ENCODE measurements at regions not wholly inside any gene's neighbourhood (a gene's known extent, or its start where the extent isn't known, plus 50 kb on each side); places are given as distances from the start of the nearest gene placed in this dataset.
"Not testable (repeated sequence)": the region's sequence is repeated elsewhere in the genome, so short reads cannot be mapped to it uniquely, and the experiment has no call there.

DNA sequence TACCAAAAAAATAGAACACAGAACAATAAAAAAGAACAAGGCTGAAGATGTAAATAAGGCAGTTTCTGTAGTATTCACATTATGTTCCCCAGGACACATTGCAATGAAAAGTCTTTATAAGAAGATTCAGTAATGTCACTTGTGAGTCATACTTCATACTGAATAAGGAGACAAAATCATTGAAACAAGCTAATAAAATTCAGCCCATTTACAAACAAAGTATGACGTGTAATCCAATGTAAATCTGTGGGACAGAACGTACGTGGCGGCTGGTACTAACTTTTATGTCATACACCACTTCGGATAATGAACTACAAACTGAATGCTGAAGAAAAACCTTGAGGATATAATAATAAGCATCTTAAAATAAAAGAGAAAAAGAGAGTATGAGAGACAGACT, 512.8 kb upstream of the MIR17HG start:
- no peak for DNase-seq

DNA sequence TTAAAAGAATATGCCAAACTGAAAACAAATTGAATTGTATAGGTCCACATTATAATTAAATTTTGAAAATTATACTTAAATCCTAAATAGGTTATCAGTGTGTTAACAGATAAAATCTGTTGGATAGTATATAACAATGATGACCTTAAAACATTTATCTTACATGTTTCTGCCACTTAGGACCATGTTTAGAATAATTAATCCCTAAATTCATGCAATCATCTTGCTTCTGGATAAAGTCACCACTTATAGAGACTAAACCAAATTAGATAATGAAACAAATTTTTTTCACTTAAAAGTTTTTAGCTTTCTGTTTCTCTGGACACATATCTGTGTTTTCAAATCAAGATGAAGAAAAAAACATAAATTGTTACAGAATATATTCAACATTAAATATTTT, 511.7 kb upstream of the MIR17HG start:
- no peak for DNase-seq

DNA sequence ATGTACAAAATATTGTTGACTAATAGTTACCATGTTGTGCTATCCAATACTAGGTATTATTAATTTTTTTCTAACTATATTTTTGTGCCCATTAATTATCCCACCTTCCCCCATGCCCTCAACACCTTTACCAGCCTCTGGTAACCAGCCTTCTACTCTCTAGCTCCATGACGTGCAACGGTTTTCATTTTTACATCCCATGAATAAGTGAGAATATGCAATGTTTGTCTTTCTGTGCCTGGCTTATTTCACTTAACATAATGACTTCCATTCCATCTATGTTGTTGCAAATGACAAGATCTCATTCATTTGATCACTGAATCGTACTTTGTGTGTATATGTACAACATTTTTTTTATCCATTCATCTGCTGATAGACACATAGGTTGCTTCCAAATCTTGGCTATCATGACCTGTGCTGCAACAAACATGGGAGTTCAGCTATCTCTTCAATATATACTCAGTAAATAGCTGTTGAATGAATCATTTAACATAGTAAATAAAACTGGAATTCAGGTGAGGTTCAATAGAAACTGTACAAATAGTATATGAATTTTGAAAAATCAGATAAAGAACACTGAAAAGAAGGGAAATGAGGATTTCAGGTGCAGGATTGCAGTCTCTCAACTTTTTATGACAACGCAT, 509.0 kb upstream of the MIR17HG start:
- DNase-seq = no peak

DNA sequence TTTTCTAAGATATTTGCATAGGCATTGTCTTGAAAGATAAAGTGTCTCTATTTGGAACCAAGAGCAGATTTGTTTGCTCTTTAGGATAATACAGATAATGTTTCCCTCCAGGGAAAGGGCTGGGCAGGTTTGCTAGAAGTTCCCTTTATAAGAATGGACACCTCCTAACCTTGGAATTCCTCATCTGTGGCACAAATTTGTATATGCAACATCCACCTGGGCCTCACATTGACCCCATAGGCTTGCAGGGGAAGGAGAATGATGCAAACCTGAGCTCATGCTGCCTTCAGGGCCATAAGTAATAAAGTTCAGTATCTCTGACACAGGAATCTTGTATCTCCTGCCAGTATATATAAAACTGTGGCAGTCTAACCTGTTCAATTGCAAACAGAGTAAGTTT, 508.4 kb upstream of the MIR17HG start:
- DNase-seq = no peak

DNA sequence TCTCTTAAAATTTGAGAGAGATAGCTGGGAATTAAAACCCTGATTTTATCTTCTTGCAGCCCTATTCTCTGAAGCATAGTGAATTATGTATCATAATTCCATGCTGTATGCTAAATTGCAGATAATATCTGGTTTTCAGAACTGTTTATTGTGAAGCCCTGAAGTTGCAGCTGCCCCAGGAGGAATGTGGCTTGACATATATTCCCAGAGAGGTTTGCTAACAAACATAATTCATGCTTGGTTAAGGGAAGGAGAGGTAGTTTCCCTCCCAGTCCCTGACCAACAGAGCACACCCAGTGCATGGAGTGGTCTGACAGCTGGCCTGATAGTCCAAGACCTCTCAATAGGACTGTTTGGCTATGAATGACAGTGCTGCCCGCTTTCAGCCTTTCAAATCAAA, 500.6 kb upstream of the MIR17HG start:
- DNase-seq = no peak

DNA sequence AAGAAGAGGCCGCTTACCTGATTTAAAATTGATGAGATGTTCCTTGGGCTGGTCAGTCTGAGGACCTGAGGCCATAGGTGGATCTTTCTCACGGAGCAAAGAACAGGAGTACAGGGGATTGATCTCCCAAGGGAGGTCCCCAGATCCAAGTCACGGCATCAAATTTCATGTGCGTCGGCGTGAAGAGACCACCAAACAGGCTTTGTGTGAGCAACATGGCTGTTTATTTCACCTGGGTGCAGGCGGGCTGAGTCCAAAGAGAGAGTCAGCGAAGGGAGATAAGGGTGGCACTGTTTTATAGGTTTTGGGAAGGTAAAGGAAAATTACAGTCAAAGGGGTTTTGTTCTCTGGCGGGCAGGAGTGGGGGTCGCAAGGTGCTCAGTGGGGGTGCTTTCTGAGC, 493.8 kb upstream of the MIR17HG start:
- not testable (repeated sequence) for DNase-seq

DNA sequence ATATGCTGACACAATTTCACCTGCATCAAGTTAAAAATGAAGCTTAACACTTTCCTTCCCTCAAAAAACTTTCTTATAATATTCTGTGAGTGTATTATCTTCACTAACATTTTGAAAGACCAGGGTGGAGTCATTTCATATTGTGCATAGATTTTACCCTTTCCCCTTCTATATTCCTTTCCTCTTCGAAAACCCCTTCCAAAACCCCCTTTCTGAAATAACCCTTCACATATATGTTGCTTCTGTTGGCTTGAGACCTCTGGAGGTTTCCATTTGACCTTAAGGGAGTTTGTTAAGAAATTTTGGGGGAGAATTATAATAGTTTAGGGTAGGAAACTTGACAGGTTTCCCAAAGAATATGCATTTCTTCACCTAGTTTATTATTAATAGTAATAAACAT, 489.6 kb upstream of the MIR17HG start:
- DNase-seq = no peak

DNA sequence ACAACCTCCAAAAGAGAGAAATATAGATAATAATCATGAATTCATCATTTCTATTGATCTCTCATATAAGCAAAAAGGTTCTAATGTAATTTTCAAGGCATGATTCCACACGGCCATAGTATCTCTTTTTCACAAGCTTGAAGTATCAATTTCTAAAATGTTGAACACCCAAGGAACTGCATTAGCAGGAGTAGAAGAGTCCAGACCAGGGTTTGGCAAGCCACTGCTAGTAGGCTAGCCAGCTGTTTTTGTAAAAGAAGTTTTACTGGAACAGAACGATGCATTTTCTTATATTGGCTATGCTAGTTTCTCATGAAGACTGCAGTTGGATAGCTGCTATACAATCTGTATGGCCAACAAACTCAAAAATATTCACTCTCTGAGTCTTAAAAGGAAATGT, 481.5 kb upstream of the MIR17HG start:
- DNase-seq = no peak

DNA sequence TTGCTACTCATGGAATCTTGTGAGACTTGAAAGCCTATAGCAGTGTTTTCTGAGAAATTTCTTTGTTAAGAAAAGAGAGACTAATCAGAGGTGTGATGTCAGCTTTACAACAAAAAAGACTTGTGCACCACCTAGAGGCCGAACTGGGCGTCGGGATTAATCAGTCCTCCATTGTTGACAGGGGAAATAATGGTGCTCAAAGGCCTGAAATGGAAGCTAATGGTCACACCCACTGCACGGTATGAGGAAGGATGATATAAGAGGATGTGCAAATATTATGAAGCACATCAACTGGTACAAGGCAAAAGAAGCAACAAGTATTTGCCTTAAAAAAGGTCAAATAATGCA, 480.2 kb upstream of the MIR17HG start:
- DNase-seq = peak in 34 of 51 donors; percentile 0 to 69 (median 13)

DNA sequence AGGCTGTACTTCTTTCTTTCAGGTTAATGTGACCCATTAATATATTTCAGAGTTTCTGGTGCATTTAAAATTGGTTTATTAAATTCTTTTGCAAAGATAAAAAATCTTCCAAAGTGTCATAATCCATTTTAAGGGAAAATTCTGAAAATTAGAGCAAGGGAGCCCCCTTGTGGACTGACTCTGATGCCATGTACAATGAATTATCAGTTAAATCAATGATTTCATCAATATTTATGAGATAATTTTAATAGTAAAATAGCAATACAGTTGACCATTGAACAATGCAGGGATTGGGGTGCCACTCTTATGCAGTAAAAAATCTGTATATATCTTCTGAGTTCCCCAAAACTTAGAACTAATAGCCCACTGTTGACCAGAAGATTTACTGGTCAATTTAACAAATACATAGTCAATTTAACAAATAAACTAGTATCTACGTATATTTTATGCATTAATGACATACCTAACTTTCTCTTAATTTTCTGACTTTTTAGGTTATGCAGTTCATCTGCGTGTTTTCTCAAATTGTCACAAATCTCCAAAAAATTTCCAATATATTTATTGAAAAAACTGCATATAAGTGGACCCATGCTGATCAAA, 479.1 kb upstream of the MIR17HG start:
- peak in 7 of 51 donors; percentile 1 to 22 (median 6) for DNase-seq

DNA sequence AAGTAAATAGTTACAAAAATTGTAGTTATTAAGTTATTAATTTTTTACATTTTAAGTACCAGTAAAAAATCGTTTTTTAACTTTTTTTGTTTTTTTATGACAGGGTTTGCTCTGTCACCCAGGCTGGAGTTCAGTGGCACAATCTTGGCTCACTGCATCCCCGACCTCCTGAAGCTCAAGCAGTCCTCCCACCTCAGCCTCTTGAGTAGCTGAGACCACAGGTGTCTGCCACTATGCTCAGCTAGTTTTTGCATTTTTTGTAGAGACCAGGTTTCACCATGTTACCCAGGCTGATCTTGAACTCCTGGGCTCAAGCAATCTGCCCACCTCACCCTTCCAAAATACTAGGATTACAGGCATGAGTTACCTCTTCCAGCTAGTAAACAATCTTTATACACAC, 477.9 kb upstream of the MIR17HG start:
- DNase-seq = no peak

DNA sequence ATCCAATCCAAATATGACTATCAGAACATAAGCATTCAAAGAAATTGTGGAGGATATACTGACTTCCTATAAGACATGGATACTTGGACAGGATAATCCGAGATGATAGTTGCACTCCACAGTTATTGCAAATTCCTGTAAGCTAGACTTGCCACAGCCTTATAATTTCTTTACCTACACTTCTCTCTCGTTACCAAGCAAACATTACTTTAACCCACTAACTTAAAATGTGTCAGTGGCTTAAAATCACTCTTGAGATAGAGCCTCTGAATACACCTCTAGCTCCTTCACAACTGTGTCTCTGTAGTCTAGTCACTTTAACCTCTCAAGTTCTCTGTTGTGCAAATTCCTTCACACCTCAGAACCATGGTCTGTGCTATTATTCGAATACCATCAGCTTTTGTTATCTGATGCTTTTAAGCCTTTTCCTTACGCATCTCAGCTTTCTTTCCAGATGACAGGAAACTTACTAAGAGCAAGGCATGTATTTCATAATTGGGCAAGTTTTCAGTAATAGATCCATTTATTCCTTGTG, 474.9 kb upstream of the MIR17HG start:
- no peak for DNase-seq

DNA sequence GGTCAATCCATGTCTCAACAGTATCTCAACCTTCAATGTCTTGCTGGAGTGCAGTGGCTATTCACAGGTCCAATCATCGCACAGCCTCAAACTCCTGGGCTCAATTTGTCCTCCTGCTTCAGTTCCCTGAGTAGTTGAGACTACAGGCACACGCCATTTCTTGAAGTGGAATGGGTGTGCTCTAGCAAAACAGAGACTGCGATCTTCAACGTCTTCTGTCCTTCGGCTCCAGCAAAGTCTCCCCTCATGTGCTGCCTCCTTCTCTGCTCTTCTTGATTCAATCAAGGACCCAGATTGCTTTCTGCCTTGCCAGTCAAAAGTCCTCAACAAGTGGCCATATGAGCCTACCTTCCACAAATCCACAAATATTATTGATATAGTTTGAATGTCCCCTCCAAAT, 466.7 kb upstream of the MIR17HG start:
- no peak for DNase-seq

DNA sequence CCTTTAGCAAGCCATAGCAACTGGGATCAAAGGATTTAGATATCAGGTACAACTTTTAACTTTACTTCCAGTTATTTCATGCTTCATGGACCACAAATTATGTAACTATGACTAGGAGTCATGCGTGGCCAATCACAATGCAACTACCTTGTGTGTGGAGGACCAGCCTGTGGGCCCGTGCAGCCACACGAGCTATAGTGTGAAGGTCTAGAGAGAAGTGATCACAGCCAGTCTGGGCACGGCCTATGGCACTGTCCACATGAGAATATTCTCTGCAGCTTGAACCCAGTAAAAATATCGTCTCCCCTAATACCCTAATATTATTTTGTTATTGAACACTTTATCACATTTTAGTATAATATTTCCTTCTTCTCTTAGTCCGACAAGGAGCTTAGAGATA, 464.9 kb upstream of the MIR17HG start:
- no peak for DNase-seq

DNA sequence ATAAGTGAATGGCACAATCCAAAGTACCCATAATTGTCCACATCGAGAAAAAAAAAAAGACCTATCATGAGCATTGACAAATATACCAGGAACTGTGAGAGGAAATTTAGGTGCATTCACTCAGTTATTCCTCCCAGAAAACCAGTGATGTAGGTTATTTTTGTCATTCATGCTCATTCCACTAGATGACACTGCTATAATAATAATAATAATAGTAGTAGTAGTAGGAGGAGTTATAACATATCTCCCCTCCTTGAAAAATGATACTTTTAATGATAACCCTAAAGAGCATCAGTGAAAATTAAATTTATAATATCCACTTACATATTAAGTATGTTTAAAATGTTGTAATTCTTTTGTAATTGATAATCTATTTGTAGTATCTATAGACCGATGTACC, 463.9 kb upstream of the MIR17HG start:
- DNase-seq = no peak

DNA sequence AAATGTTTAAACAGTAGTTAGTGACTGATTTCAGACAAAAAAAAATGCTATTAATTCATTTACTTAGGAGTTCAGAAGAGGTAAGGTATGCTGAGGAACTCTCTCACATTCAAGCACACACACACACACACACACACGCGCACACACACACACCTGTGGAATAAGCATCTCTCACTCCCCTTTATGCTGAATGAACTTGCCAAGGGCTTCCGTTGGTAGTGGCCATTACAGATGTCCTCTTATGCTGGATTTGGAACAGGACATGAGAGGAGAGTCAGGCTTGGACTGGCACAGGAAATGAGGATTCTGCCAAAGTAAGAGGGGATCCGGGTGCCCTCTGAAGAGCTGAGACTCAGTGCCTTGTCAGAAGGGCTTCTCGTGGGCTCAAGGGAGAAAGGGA, 463.4 kb upstream of the MIR17HG start:
- DNase-seq = no peak

DNA sequence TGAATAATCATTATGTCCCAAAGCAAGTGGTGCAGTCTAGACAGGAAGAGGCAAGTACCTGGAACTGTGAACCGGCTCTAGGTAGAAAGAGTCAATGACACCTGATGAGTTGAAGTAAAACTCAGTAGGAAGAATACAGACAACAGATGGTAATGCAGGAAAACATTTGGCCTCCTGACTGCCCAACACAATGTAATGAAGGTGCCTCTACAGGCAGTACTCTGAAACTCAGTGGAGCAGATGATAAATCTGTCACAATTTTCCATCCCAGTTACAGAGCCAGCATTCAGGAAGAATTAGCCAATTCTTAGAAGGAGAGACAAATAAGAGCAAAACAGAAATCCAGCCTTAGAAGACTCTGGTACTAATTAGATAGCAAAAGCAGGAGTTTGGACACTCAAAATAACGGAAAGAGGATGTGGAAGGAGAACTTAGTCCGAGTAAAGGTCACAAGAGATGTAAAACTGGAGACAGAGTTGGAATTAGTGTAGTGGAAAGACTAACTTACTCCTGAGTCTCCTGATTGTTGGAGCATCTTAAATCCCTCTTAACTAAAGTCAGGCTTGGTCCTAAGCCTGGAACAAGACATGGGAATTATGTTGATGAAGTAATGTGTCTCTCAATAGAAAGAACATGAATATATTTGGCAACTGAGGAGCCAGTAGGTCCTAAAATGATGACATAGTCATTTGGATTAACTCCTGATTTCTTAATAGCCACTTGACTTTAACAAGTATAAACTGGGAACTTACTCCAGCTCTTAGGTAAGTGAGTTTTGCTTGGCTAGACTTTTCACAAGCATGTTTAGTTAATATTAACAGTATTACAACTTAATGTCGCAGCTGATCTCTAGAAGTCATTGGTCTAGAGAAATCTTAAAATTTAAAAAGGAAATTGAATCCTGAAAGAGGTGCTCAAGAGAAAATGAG, 457.3 kb upstream of the MIR17HG start:
- DNase-seq = no peak

DNA sequence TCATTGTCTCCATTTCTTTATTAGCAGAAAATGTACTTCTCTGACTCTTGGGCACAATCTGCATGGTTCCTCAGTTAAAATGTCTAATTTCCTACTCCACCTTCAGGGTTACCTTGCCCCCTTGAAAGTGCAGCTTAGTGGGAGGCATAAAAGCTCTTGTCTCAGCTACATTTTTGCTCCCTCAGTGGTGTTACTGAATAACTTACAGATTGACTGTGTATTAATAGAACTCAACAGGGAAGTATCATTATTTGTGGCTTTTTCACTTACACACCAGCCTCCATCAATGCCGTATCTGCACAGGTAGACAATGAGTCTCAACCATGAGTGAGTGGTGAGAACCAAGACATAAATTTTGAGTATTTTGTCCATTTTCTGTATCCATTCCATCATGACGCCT, 456.2 kb upstream of the MIR17HG start:
- no peak for DNase-seq

DNA sequence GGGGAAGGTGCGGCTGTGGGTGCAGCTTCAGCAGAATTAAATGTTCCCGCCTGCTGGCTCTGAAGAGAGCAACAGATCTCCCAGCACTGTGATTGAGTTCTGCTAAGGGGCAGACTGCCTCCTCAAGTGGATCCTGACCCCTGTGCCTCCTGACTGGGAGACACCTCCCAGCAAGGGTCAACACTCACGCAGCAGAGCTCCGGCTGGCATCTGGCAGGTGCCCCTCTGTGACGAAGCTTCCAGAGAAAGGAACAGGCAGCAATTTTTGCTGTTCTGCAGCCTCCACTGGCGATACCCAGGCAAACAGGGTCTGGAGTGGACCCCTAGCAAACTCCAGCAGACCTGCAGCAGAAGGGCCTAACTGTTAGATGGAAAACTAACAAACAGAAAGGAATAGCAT, 454.3 kb upstream of the MIR17HG start:
- DNase-seq = not testable (repeated sequence)

DNA sequence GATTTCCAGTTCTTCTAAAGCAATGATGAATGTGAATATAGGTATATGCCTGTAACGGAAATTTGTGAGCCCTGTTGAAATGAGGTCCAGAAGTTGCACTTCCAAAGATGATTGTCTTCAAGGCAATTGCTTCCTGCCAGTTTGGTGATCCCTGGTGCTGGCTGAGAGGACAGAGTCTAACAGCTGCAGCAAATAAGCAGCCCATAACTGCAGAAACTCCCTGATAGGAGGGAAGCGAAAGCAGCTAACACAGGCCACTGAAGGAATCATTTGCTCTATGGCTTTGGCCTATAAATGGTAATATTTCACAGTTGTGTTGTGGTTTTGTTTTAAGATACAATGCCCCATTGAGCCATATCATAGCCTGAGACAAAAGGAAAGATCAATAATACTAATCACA, 451.5 kb upstream of the MIR17HG start:
- no peak for DNase-seq

DNA sequence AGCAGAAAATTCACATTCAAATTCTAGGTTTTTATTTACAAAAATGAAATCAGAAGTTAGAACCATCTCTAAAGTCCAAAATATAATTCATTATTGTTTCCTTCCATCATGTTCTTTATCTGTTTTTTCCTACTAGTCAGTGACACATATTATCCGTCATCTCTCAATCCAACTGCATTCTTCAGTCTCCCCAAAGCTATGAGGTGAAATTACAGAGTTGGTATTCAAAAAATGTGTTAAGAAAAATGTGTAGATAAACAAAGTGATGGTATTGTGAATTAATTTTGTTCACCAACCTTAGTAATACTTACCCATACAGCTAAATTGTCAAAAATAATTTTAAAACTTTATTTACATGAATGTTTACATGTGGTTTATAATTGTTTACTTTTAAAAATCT, 448.7 kb upstream of the MIR17HG start:
- DNase-seq = no peak

DNA sequence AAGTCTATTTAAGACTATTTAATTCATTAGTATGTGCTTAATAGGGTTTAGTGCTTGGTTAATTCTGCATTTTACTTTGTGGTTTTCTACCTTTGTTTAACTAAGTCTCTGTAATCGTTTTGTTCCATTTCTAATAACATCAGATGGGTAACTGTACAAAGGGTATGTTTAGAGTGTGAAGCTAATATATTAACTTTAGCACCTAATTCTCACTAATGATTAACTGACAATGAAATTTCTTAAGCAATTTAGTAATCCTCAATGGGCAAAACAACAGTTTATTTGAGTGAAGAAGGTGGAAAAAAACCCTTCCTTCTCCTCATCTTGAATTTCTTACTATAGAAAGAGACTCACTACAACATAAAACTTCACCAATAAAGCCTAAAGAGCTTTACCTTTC, 448.1 kb upstream of the MIR17HG start:
- no peak for DNase-seq

DNA sequence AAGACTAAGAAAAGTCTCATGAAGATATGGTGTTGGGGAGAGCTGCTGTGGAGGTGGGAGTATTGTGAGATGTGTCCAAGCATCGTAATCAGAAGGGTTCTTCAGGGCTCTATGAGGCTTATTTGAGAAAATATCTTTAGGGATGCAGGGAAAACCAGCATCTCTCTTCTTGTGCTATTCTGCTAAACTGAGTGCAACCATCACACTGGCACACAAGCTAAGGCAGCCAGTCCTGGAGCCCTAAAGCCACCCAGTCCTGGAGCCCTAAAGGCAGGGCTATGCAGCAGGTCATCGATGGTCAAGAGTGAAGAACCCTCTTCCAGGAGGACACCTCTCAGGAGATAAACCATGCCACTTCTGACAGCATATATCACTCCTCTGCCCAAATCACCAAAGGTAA, 445.2 kb upstream of the MIR17HG start:
- DNase-seq = no peak

Measured in hypothalamus (tissue), 51 donors.